Activated naive CD8-positive, alpha-beta T cell (primary cell): ENCODE measurements at regions not wholly inside any gene's neighbourhood (a gene's known extent, or its start where the extent isn't known, plus 50 kb on each side); places are given as distances from the start of the nearest gene placed in this dataset.
"Not testable (repeated sequence)": the region's sequence is repeated elsewhere in the genome, so short reads cannot be mapped to it uniquely, and the experiment has no call there.

Source experiments
- H3K27ac Mint-ChIP-seq: one replicate; pipeline ENCODE4 v1.8.0; 2021; ENCODE audit warnings: mixed read lengths
- H3K27me3 Mint-ChIP-seq: one replicate; pipeline ENCODE4 v1.8.0; 2021; ENCODE audit warnings: mixed read lengths
- H3K36me3 Mint-ChIP-seq: one replicate; pipeline ENCODE4 v1.8.0; 2021; ENCODE audit warnings: mixed read lengths
- H3K4me1 Mint-ChIP-seq: one replicate; pipeline ENCODE4 v1.8.0; 2021; ENCODE audit warnings: low read depth, mixed read lengths
- H3K4me3 Mint-ChIP-seq: one replicate; pipeline ENCODE4 v1.8.0; 2021; ENCODE audit warnings: mild to moderate bottlenecking, mixed read lengths
- H3K9me3 Mint-ChIP-seq: one replicate; pipeline ENCODE4 v1.8.0; 2021; ENCODE audit warnings: low read depth, mixed read lengths

GRCh38 chr10:9381733-9382532 lies 1327.4 kb downstream of the GATA3 start:
- no peak overlapping the region for H3K4me3 Mint-ChIP-seq
- H3K27ac Mint-ChIP-seq, result no peak overlapping the region
- peaks cover 4% of the 10 kb centered on the region for H3K9me3 Mint-ChIP-seq
- peaks cover 6% of the 10 kb centered on the region for H3K27me3 Mint-ChIP-seq
- peaks cover 3% of the 10 kb centered on the region for H3K36me3 Mint-ChIP-seq
- H3K4me1 Mint-ChIP-seq, result no peaks in the 10 kb centered on the region

GRCh38 chr10:9382533-9382866 lies 1328.0 kb downstream of the GATA3 start:
- peaks cover 4% of the 10 kb centered on the region for H3K9me3 Mint-ChIP-seq
- no peak overlapping the region for H3K27ac Mint-ChIP-seq
- peaks cover 3% of the 10 kb centered on the region for H3K36me3 Mint-ChIP-seq
- H3K4me1 Mint-ChIP-seq, result no peaks in the 10 kb centered on the region
- H3K4me3 Mint-ChIP-seq, result no peak overlapping the region
- H3K27me3 Mint-ChIP-seq, result peaks cover 6% of the 10 kb centered on the region

- H3K36me3 Mint-ChIP-seq, result no peaks in the 10 kb centered on the region
- peaks cover 14% of the 10 kb centered on the region for H3K27me3 Mint-ChIP-seq
- no peak overlapping the region for H3K27ac Mint-ChIP-seq
- H3K9me3 Mint-ChIP-seq, result no peaks in the 10 kb centered on the region
- no peaks in the 10 kb centered on the region for H3K4me1 Mint-ChIP-seq
- H3K4me3 Mint-ChIP-seq, result no peak overlapping the region
Measured at GRCh38 chr10:9390516-9390915, 1336.0 kb downstream of the GATA3 start.

- Mint-ChIP-seq H3K27me3 (peaks cover 6% of the 10 kb centered on the region), H3K4me3 (no peak overlapping the region), H3K4me1 (no peaks in the 10 kb centered on the region), H3K27ac (no peak overlapping the region), H3K9me3 (no peaks in the 10 kb centered on the region), H3K36me3 (no peaks in the 10 kb centered on the region)
Measured at GRCh38 chr10:9399275-9399983, 1344.9 kb downstream of the GATA3 start.

- H3K27ac Mint-ChIP-seq, H3K4me3 Mint-ChIP-seq, H3K27me3 Mint-ChIP-seq, H3K9me3 Mint-ChIP-seq, H3K36me3 Mint-ChIP-seq, H3K4me1 Mint-ChIP-seq: not testable (repeated sequence)
Measured at GRCh38 chr10:9402067-9402466, 1347.6 kb downstream of the GATA3 start.

- H3K4me3 Mint-ChIP-seq, H3K27ac Mint-ChIP-seq, H3K36me3 Mint-ChIP-seq, H3K9me3 Mint-ChIP-seq, H3K4me1 Mint-ChIP-seq, H3K27me3 Mint-ChIP-seq: not testable (repeated sequence)
Measured at GRCh38 chr10:9402507-9403195, 1348.2 kb downstream of the GATA3 start.

GRCh38 chr10:9407201-9407600 lies 1352.7 kb downstream of the GATA3 start:
- H3K9me3 Mint-ChIP-seq, H3K4me1 Mint-ChIP-seq, H3K27me3 Mint-ChIP-seq, H3K36me3 Mint-ChIP-seq, H3K27ac Mint-ChIP-seq, H3K4me3 Mint-ChIP-seq: not testable (repeated sequence)

GRCh38 chr10:9416331-9416730 lies 1361.8 kb downstream of the GATA3 start:
- no peak overlapping the region for H3K4me3 Mint-ChIP-seq
- peaks cover 10% of the 10 kb centered on the region for H3K27me3 Mint-ChIP-seq
- no peaks in the 10 kb centered on the region for H3K9me3 Mint-ChIP-seq
- no peak overlapping the region for H3K27ac Mint-ChIP-seq
- no peaks in the 10 kb centered on the region for H3K36me3 Mint-ChIP-seq
- no peaks in the 10 kb centered on the region for H3K4me1 Mint-ChIP-seq

GRCh38 chr10:9419757-9420156 lies 1365.3 kb downstream of the GATA3 start:
- Mint-ChIP-seq H3K9me3 (peaks cover 12% of the 10 kb centered on the region), H3K4me3 (no peak overlapping the region), H3K27me3 (peaks cover 8% of the 10 kb centered on the region), H3K27ac (no peak overlapping the region), H3K4me1 (no peaks in the 10 kb centered on the region), H3K36me3 (peaks cover 2% of the 10 kb centered on the region)

GRCh38 chr10:9427209-9427608 lies 1372.7 kb downstream of the GATA3 start:
- peaks cover 6% of the 10 kb centered on the region for H3K36me3 Mint-ChIP-seq
- peaks cover 11% of the 10 kb centered on the region for H3K27me3 Mint-ChIP-seq
- peaks cover 25% of the 10 kb centered on the region for H3K9me3 Mint-ChIP-seq
- H3K27ac Mint-ChIP-seq, result no peak overlapping the region
- no peak overlapping the region for H3K4me3 Mint-ChIP-seq
- no peaks in the 10 kb centered on the region for H3K4me1 Mint-ChIP-seq

- no peaks in the 10 kb centered on the region for H3K27me3 Mint-ChIP-seq
- no peak overlapping the region for H3K27ac Mint-ChIP-seq
- H3K4me1 Mint-ChIP-seq, result no peaks in the 10 kb centered on the region
- H3K9me3 Mint-ChIP-seq, result no peaks in the 10 kb centered on the region
- no peaks in the 10 kb centered on the region for H3K36me3 Mint-ChIP-seq
- no peak overlapping the region for H3K4me3 Mint-ChIP-seq
Measured at GRCh38 chr10:9437131-9437530, 1382.6 kb downstream of the GATA3 start.

- H3K4me3 Mint-ChIP-seq, result no peak overlapping the region
- H3K27me3 Mint-ChIP-seq, result no peaks in the 10 kb centered on the region
- H3K9me3 Mint-ChIP-seq, result no peaks in the 10 kb centered on the region
- H3K36me3 Mint-ChIP-seq, result no peaks in the 10 kb centered on the region
- no peak overlapping the region for H3K27ac Mint-ChIP-seq
- H3K4me1 Mint-ChIP-seq, result no peaks in the 10 kb centered on the region
Measured at GRCh38 chr10:9443758-9444157, 1389.3 kb downstream of the GATA3 start.

GRCh38 chr10:9449530-9449929 lies 1395.0 kb downstream of the GATA3 start:
- Mint-ChIP-seq H3K36me3 (no peaks in the 10 kb centered on the region), H3K4me3 (no peak overlapping the region), H3K4me1 (no peaks in the 10 kb centered on the region), H3K27ac (no peak overlapping the region), H3K27me3 (peaks cover 7% of the 10 kb centered on the region), H3K9me3 (peaks cover 8% of the 10 kb centered on the region)

- no peak overlapping the region for H3K4me3 Mint-ChIP-seq
- peaks cover 8% of the 10 kb centered on the region for H3K9me3 Mint-ChIP-seq
- no peaks in the 10 kb centered on the region for H3K4me1 Mint-ChIP-seq
- H3K27ac Mint-ChIP-seq, result no peak overlapping the region
- H3K36me3 Mint-ChIP-seq, result no peaks in the 10 kb centered on the region
- peaks cover 7% of the 10 kb centered on the region for H3K27me3 Mint-ChIP-seq
Measured at GRCh38 chr10:9450801-9451200, 1396.3 kb downstream of the GATA3 start.

- Mint-ChIP-seq H3K4me3 (no peak overlapping the region), H3K27me3 (peaks cover 7% of the 10 kb centered on the region), H3K27ac (no peak overlapping the region), H3K36me3 (no peaks in the 10 kb centered on the region), H3K4me1 (no peaks in the 10 kb centered on the region), H3K9me3 (peaks cover 8% of the 10 kb centered on the region)
Measured at GRCh38 chr10:9451211-9451773, 1396.8 kb downstream of the GATA3 start.
